ENCODE measurements at regions not wholly inside any gene's neighbourhood (a gene's known extent, or its start where the extent isn't known, plus 50 kb on each side); places are given as distances from the start of the nearest gene placed in this dataset.

DNA sequence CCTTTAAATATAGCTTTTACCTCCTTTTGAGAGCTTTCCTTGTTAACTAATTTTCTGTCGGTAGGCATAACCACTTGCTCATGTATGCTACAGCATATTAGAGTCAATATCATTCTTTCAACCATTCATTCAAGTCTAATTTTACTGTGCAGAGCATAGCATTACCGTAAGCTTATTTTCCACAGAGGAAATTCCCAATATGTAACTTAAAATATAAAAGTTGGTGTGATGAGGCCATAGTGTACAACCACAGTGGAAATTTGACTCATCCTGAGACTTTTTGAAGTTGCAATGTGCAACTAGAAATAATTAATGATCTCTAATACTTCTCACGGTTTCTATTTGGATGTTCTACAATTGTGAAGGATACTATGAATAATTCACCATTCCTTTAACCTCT, 80.6 kb upstream of the KLF6 start:
- TF ChIP-seq, protein P1, sequence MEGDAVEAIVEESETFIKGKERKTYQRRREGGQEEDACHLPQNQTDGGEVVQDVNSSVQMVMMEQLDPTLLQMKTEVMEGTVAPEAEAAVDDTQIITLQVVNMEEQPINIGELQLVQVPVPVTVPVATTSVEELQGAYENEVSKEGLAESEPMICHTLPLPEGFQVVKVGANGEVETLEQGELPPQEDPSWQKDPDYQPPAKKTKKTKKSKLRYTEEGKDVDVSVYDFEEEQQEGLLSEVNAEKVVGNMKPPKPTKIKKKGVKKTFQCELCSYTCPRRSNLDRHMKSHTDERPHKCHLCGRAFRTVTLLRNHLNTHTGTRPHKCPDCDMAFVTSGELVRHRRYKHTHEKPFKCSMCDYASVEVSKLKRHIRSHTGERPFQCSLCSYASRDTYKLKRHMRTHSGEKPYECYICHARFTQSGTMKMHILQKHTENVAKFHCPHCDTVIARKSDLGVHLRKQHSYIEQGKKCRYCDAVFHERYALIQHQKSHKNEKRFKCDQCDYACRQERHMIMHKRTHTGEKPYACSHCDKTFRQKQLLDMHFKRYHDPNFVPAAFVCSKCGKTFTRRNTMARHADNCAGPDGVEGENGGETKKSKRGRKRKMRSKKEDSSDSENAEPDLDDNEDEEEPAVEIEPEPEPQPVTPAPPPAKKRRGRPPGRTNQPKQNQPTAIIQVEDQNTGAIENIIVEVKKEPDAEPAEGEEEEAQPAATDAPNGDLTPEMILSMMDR (optimal IDR thresholded peaks at IDR 0.05 in 1 of 3, IDR thresholded peaks at IDR 0.05 in 1 of 3, conservative IDR thresholded peaks at IDR 0.05 in 1 of 3; ENCODE audit: extremely low read depth in 1 of 3, insufficient read depth in 2 of 3, low read length in 3 of 3), result no peak
- TF ChIP-seq EZH2 (IDR thresholded peaks at IDR 0.05; ENCODE audit: low read length), result no peak

Measured in keratinocyte (primary cell).